PC-9 (cell line): ENCODE measurements at regions not wholly inside any gene's neighbourhood (a gene's known extent, or its start where the extent isn't known, plus 50 kb on each side); places are given as distances from the start of the nearest gene placed in this dataset.

ENCODE experiments used
- BruUV-seq: library from RNA; stranded (reverse); fragments of 400-500 nt; replicated peaks from 2 replicates; lab custom pipeline; 2021; lab: Mats Ljungman, UMichigan
- CTCF ChIA-PET: fragments of 300-600 bp; sonication (Branson Sonifier 250); formaldehyde crosslinking; loops from one replicate; lab custom pipeline; 2022; ENCODE audit warnings: antibody characterized with exemption; lab: Charles Lee
- POLR2A ChIA-PET: fragments of 300-600 bp; sonication (Branson Sonifier 250); formaldehyde crosslinking; loops from one replicate; lab custom pipeline; 2022; ENCODE audit warnings: antibody characterized with exemption; ENCODE audit not compliant: unreplicated experiment; lab: Charles Lee
- DNase-seq, 2 experiments: peaks; one replicate each; pipeline versions ENCODE4 v3.0.0 to v3.0.0-alpha.2; 2015 to 2022; ENCODE audit warnings: mixed read lengths in 1 of 2
- H2AFZ ChIP-seq: fragments of 200-600 bp; sonication (generic); 2 replicates; pipeline ENCODE4 v1.8.1; 2017; ENCODE audit warnings: antibody characterized with exemption
- H3F3A ChIP-seq: fragments of 200-600 bp; sonication (generic); 2 replicates; pipeline ENCODE4 v1.8.1; 2017; ENCODE audit warnings: antibody characterized with exemption, mild to moderate bottlenecking, low read depth; ENCODE audit not compliant: insufficient read depth
- H3K27ac ChIP-seq: fragments of 200-600 bp; sonication (generic); 2 replicates; pipeline ENCODE4 v1.6.1; 2016; ENCODE audit warnings: mixed run types
- H3K27me3 ChIP-seq: fragments of 200-600 bp; sonication (generic); 2 replicates; pipeline ENCODE4 v1.6.1; 2016; ENCODE audit warnings: low read depth, mixed run types; ENCODE audit not compliant: insufficient read depth
- H3K36me3 ChIP-seq: fragments of 200-600 bp; sonication (generic); 2 replicates; pipeline ENCODE4 v1.6.1; 2016; ENCODE audit warnings: low read depth, mixed run types
- H3K4me1 ChIP-seq: fragments of 200-600 bp; sonication (generic); replicated peaks from 2 replicates; pipeline ENCODE4 v1.6.1; 2016; ENCODE audit warnings: mixed run types; ENCODE audit not compliant: insufficient read depth
- H3K4me2 ChIP-seq: fragments of 200-600 bp; sonication (generic); 2 replicates; pipeline ENCODE4 v1.6.1; 2017; ENCODE audit warnings: mixed run types
- H3K4me3 ChIP-seq: fragments of 200-600 bp; sonication (generic); 2 replicates; pipeline ENCODE4 v1.6.1; 2016; ENCODE audit warnings: mixed run types
- H3K79me2 ChIP-seq: fragments of 200-600 bp; sonication (generic); 2 replicates; pipeline ENCODE4 v1.6.1; 2017; ENCODE audit warnings: low read depth, mixed run types
- H3K9me2 ChIP-seq: fragments of 200-600 bp; sonication (generic); 2 replicates; pipeline ENCODE4 v1.8.1; 2017; ENCODE audit warnings: mild to moderate bottlenecking; ENCODE audit not compliant: insufficient read depth
- H3K9me3 ChIP-seq: fragments of 200-600 bp; sonication (generic); 2 replicates; pipeline ENCODE4 v1.8.1; 2016; ENCODE audit warnings: low read depth; ENCODE audit not compliant: insufficient read depth
- H4K20me1 ChIP-seq: fragments of 200-600 bp; sonication (generic); 2 replicates; pipeline ENCODE4 v1.8.1; 2017; ENCODE audit not compliant: insufficient read depth
- CTCF ChIP-seq: fragments of 200-600 bp; sonication (generic); conservative IDR thresholded peaks from 2 replicates; pipeline ENCODE4 v1.6.1; 2017; ENCODE audit warnings: mixed run types, antibody characterized with exemption, mild to moderate bottlenecking, moderate library complexity
- EZH2 ChIP-seq: fragments of 200-600 bp; sonication (generic); IDR thresholded peaks from 2 replicates; pipeline ENCODE4 v1.8.0; 2017; ENCODE audit warnings: antibody characterized with exemption, low read depth
- intact Hi-C: fragments of 100-400 bp; cut with micrococcal nuclease; formaldehyde crosslinking; loops from one replicate; pipeline ENCODE4 v1.10.0; 2022; ENCODE audit not compliant: unreplicated experiment

GRCh38 chr2:20549691-20550348 lies 101.1 kb downstream of the HS1BP3 start:
- Histone ChIP-seq H3K27ac (no peak overlapping the region), H3K4me3 (no peak overlapping the region), H3K4me2 (no peak overlapping the region), H3K9me3 (no peaks in the 10 kb centered on the region), H4K20me1 (no peaks in the 10 kb centered on the region), H3K79me2 (no peaks in the 10 kb centered on the region), H3K9me2 (no peaks in the 10 kb centered on the region), H3K4me1 (no peaks in the 10 kb centered on the region), H3F3A (no peaks in the 10 kb centered on the region), H2AFZ (no peak overlapping the region), H3K27me3 (no peaks in the 10 kb centered on the region), H3K36me3 (no peaks in the 10 kb centered on the region)
- TF ChIP-seq EZH2 (no peak), CTCF (no peak)
- DNase-seq, result no peak
- ChIA-PET CTCF (no interaction called here), POLR2A (interaction anchor here (0.7 kb wide), 2 partner anchors 12 to 97 kb away, joined by 3 read pairs; no protein-coding TSS in a partner anchor)
- intact Hi-C loops, result no loop called here
- BruUV-seq, result no TSS peak

GRCh38 chr2:20551260-20551944 lies 99.5 kb downstream of the HS1BP3 start:
- Histone ChIP-seq H3K4me1 (no peaks in the 10 kb centered on the region), H3K27ac (no peak overlapping the region), H2AFZ (no peak overlapping the region), H3K4me3 (no peak overlapping the region), H3K4me2 (no peak overlapping the region), H3K27me3 (no peaks in the 10 kb centered on the region), H3K79me2 (no peaks in the 10 kb centered on the region), H3K9me3 (no peaks in the 10 kb centered on the region), H3F3A (no peaks in the 10 kb centered on the region), H4K20me1 (no peaks in the 10 kb centered on the region), H3K36me3 (no peaks in the 10 kb centered on the region), H3K9me2 (no peaks in the 10 kb centered on the region)
- intact Hi-C loops, result no loop called here
- no TSS peak for BruUV-seq
- DNase-seq, result no peak
- ChIA-PET POLR2A (no interaction called here), CTCF (interaction anchor here (1.1 kb wide), 1 partner anchor 48 kb away, joined by 3 read pairs; no protein-coding TSS in a partner anchor)
- TF ChIP-seq CTCF, result no peak
- TF ChIP-seq EZH2, result no peak

GRCh38 chr2:20551945-20552328 lies 99.0 kb downstream of the HS1BP3 start:
- Histone ChIP-seq H2AFZ (no peak overlapping the region), H3K27ac (no peak overlapping the region), H3K4me3 (no peak overlapping the region), H4K20me1 (no peaks in the 10 kb centered on the region), H3K36me3 (no peaks in the 10 kb centered on the region), H3K9me3 (no peaks in the 10 kb centered on the region), H3K4me2 (no peak overlapping the region), H3F3A (no peaks in the 10 kb centered on the region), H3K79me2 (no peaks in the 10 kb centered on the region), H3K9me2 (no peaks in the 10 kb centered on the region), H3K4me1 (no peaks in the 10 kb centered on the region), H3K27me3 (no peaks in the 10 kb centered on the region)
- no peak for TF ChIP-seq EZH2
- no peak for TF ChIP-seq CTCF
- BruUV-seq, result no TSS peak
- ChIA-PET POLR2A (no interaction called here), CTCF (interaction anchor here (1.1 kb wide), 1 partner anchor 48 kb away, joined by 3 read pairs; no protein-coding TSS in a partner anchor)
- intact Hi-C loops, result no loop called here
- DNase-seq, result no peak
